GM12878 (cell line): ENCODE measurements at regions not wholly inside any gene's neighbourhood (a gene's known extent, or its start where the extent isn't known, plus 50 kb on each side); places are given as distances from the start of the nearest gene placed in this dataset.

ENCODE experiments used
- ATAC-seq: fragments of 200-7000 bp; cut with Tn5 transposase; 3 replicates; pipeline ENCODE4 v1.9.1; 2020; ENCODE audit warnings: mild to moderate bottlenecking, moderate library complexity
- BruUV-seq: library from RNA; stranded (reverse); fragments of 400-500 nt; replicated peaks from 2 replicates; lab custom pipeline; 2021; lab: Mats Ljungman, UMichigan
- CTCF ChIA-PET: fragments of 300-600 bp; sonication (Branson Sonifier 250); formaldehyde crosslinking; extraction: SDS; loops from one replicate; lab custom pipeline; 2021; ENCODE audit warnings: inconsistent platforms; lab: Yijun Ruan, JAX
- POLR2A ChIA-PET: fragments of 350-600 bp; formaldehyde crosslinking; extraction: SDS; loops from one replicate; lab custom pipeline; 2021; ENCODE audit warnings: inconsistent platforms; lab: Charles Lee
- RAD21 ChIA-PET: fragments of 300-600 bp; sonication (Branson Sonifier 250); formaldehyde crosslinking; loops from one replicate; lab custom pipeline; 2023; ENCODE audit warnings: antibody characterized with exemption; ENCODE audit not compliant: unreplicated experiment; lab: Charles Lee
- SMC1A ChIA-PET: fragments of 300-600 bp; sonication (Branson Sonifier 250); formaldehyde crosslinking; loops from one replicate; lab custom pipeline; 2023; ENCODE audit not compliant: unreplicated experiment, uncharacterized antibody; lab: Charles Lee
- DNase-seq: peaks from one replicate; pipeline ENCODE4 v3.0.0-alpha.2; 2011; ENCODE audit warnings: low read depth, low spot score
- FAIRE-seq: peaks from 3 replicates; lab custom pipeline; 2011; peaks lifted over from hg19 to GRCh38; lab: Jason Lieb, UNC
- H2AFZ ChIP-seq: 2 replicates; pipeline ENCODE4 v1.6.0; 2011; ENCODE audit warnings: low read depth, low read length, control low read depth; ENCODE audit not compliant: control insufficient read depth
- H3K27ac ChIP-seq: 2 replicates; pipeline ENCODE4 v1.5.1; 2011; ENCODE audit warnings: control low read depth; ENCODE audit not compliant: control insufficient read depth, insufficient read depth
- H3K27me3 ChIP-seq, 2 experiments: replicated peaks in 1 of 2; 2 replicates each; pipeline versions ENCODE4 v1.6.0 to v1.6.1; 2011; ENCODE audit warnings: low read length in 1 of 2; ENCODE audit not compliant: control insufficient read depth in 2 of 2, insufficient read depth in 2 of 2
- H3K36me3 ChIP-seq, 2 experiments: 2 replicates each; pipeline ENCODE4 v1.5.1; 2011; ENCODE audit warnings: low read length in 1 of 2; ENCODE audit not compliant: control insufficient read depth in 2 of 2, insufficient read depth in 2 of 2
- H3K4me1 ChIP-seq: 2 replicates; pipeline ENCODE4 v1.6.1; 2011; ENCODE audit warnings: mild to moderate bottlenecking, low read length, moderate library complexity, mixed read lengths; ENCODE audit not compliant: control insufficient read depth, insufficient read depth
- H3K4me2 ChIP-seq: 2 replicates; pipeline ENCODE4 v1.6.0; 2011; ENCODE audit warnings: control low read depth; ENCODE audit not compliant: control insufficient read depth, insufficient read depth
- H3K4me3 ChIP-seq: fragments of 200-600 bp; sonication (generic); 2 replicates; pipeline ENCODE4 v1.5.1; 2016
- H3K79me2 ChIP-seq: 2 replicates; pipeline ENCODE4 v1.6.0; 2011; ENCODE audit warnings: low read length; ENCODE audit not compliant: control insufficient read depth, insufficient read depth
- H3K9ac ChIP-seq: 2 replicates; pipeline ENCODE4 v1.8.0; 2011; ENCODE audit warnings: low read length, control low read depth, mixed read lengths; ENCODE audit not compliant: control insufficient read depth, insufficient read depth
- H3K9me3 ChIP-seq: replicated peaks from 3 replicates; pipeline ENCODE4 v1.5.1; 2011; ENCODE audit warnings: mild to moderate bottlenecking, low read length; ENCODE audit not compliant: control insufficient read depth, insufficient read depth
- H4K20me1 ChIP-seq: 2 replicates; pipeline ENCODE4 v1.6.0; 2011; ENCODE audit not compliant: control insufficient read depth, insufficient read depth
- BCL3 ChIP-seq: IDR thresholded peaks from 2 replicates; pipeline ENCODE4 v1.6.1; 2011; ENCODE audit warnings: borderline replicate concordance, low read depth, mild to moderate bottlenecking, moderate library complexity, low read length; ENCODE audit not compliant: insufficient read depth, poor library complexity, severe bottlenecking
- CBX3 ChIP-seq: fragments of 200-600 bp; sonication (generic); IDR thresholded peaks from 2 replicates; pipeline ENCODE4 v1.6.1; 2016; ENCODE audit warnings: low read depth, borderline replicate concordance
- CEBPZ ChIP-seq: fragments of 150-350 bp; IDR thresholded peaks from 2 replicates; pipeline ENCODE4 v1.6.1; 2016; ENCODE audit warnings: low read depth, low read length
- ELK1 ChIP-seq: IDR thresholded peaks from 2 replicates; pipeline ENCODE4 v1.6.1; 2012; ENCODE audit warnings: low read depth, low read length, improper control_type of control experiment
- MTA3 ChIP-seq: IDR thresholded peaks from 2 replicates; pipeline ENCODE4 v1.6.1; 2012; ENCODE audit warnings: low read length, inconsistent platforms, borderline replicate concordance
- NFIC ChIP-seq: IDR thresholded peaks from 2 replicates; pipeline ENCODE4 v1.6.1; 2012; ENCODE audit warnings: low read depth, mild to moderate bottlenecking, inconsistent platforms, low read length, moderate library complexity
- RAD51 ChIP-seq: fragments of 450-650 bp; IDR thresholded peaks from 2 replicates; pipeline ENCODE4 v1.6.1; 2016; ENCODE audit warnings: moderate library complexity, mild to moderate bottlenecking, inconsistent platforms
- SIN3A ChIP-seq: IDR thresholded peaks from 2 replicates; pipeline ENCODE4 v1.6.1; 2012; ENCODE audit warnings: low read depth, low read length, improper control_type of control experiment
- SREBF2 ChIP-seq: IDR thresholded peaks from 2 replicates; pipeline ENCODE4 v1.6.1; 2012; ENCODE audit warnings: mild to moderate bottlenecking, low read length
- TCF12 ChIP-seq: IDR thresholded peaks from 2 replicates; pipeline ENCODE4 v1.6.1; 2011; ENCODE audit warnings: low read depth, mild to moderate bottlenecking, low read length
- TCF7 ChIP-seq: IDR thresholded peaks from 2 replicates; pipeline ENCODE4 v1.6.1; 2014; ENCODE audit warnings: antibody characterized with exemption, borderline replicate concordance
- ZNF687 ChIP-seq: fragments of 450-650 bp; IDR thresholded peaks from 2 replicates; pipeline ENCODE4 v1.6.1; 2017; ENCODE audit warnings: mild to moderate bottlenecking, moderate library complexity
- ZZZ3 ChIP-seq: IDR thresholded peaks from 2 replicates; pipeline ENCODE4 v1.6.1; 2011; ENCODE audit warnings: low read depth; ENCODE audit not compliant: control insufficient read depth, insufficient read length
- WGBS: methylation state at CpG from one replicate; pipeline ENCODE4 v1.1.6; 2016; ENCODE audit warnings: low lambda C conversion rate; ENCODE audit not compliant: insufficient replicate concordance, insufficient coverage; ENCODE audit errors: missing lambda C conversion rate; 5-methylcytosine and 5-hydroxymethylcytosine counted together
- in situ Hi-C: fragments of 300-500 bp; cut with MboI; formaldehyde crosslinking; loops from 9 replicates; pipeline ENCODE4 v1.14.3; 2018; ENCODE audit warnings: mixed read lengths
- intact Hi-C: fragments of 100-400 bp; cut with micrococcal nuclease; formaldehyde crosslinking; loops from one replicate; pipeline ENCODE4 v1.14.2; 2022; ENCODE audit not compliant: unreplicated experiment

- Histone ChIP-seq H3K27ac (no peak overlapping the region), H3K36me3 (no peaks in the 10 kb centered on the region), H3K9me3 (no peaks in the 10 kb centered on the region), H3K4me3 (no peak overlapping the region), H3K4me1 (no peaks in the 10 kb centered on the region), H4K20me1 (no peaks in the 10 kb centered on the region), H2AFZ (no peak overlapping the region), H3K27me3 (no peaks in the 10 kb centered on the region; a peak in 1 of 4 replicates), H3K9ac (no peak overlapping the region), H3K79me2 (no peaks in the 10 kb centered on the region), H3K4me2 (no peak overlapping the region)
- FAIRE-seq (no peak), DNase-seq (no peak), ATAC-seq (no peak)
- RAD21 ChIA-PET: no interaction called here
- 45% methylated on average over 12 of the region's 12 CpGs for WGBS
- POLR2A ChIA-PET: no interaction called here
- SMC1A ChIA-PET: no interaction called here
- in situ Hi-C loops: no loop called here
- no TSS peak for BruUV-seq
- CTCF ChIA-PET: no interaction called here
- TF ChIP-seq ZNF687 (no peak), BCL3 (no peak), MTA3 (no peak), ZZZ3 (no peak), SREBF2 (no peak), CEBPZ (no peak), CBX3 (no peak), NFIC (no peak), ELK1 (no peak), SIN3A (no peak), TCF12 (no peak), TCF7 (no peak), RAD51 (no peak)
- intact Hi-C loops: no loop called here
These were observed 244.1 kb downstream of the MN1 start for GRCh38 chr22:27557286-27558008.
